ENCODE measurements at regions not wholly inside any gene's neighbourhood (a gene's known extent, or its start where the extent isn't known, plus 50 kb on each side); places are given as distances from the start of the nearest gene placed in this dataset.

DNA sequence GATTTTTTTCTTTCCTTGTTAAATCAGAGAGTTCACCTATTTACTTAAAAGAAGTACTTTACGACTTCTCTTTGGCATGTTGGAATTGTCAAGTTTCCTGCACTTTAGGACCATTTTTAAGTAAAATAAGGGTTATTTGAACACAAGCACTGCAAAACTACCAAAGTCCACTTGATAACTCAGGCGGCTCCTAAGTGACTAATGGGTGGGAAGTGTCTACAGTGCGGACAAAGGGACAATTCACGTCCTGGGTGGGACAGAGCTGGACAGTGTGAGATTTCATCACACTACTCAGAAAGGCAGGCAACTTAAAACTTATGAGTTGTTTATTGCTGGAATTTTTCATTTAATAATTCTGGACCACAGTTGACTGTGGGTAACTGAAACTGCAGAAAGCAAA, 590.2 kb upstream of the UBE2E2 start:
- Mint-ChIP-seq H3K36me3 (ENCODE audit: low read depth) (no peaks in the 10 kb centered on the region), H3K4me3 (no peak overlapping the region), H3K9me3 (no peaks in the 10 kb centered on the region), H3K27ac (no peak overlapping the region), H3K27me3 (ENCODE audit: low read depth, poor library complexity) (no peaks in the 10 kb centered on the region), H3K4me1 (peaks cover 6% of the 10 kb centered on the region)
- no peak for DNase-seq
- TF ChIP-seq, protein P1, sequence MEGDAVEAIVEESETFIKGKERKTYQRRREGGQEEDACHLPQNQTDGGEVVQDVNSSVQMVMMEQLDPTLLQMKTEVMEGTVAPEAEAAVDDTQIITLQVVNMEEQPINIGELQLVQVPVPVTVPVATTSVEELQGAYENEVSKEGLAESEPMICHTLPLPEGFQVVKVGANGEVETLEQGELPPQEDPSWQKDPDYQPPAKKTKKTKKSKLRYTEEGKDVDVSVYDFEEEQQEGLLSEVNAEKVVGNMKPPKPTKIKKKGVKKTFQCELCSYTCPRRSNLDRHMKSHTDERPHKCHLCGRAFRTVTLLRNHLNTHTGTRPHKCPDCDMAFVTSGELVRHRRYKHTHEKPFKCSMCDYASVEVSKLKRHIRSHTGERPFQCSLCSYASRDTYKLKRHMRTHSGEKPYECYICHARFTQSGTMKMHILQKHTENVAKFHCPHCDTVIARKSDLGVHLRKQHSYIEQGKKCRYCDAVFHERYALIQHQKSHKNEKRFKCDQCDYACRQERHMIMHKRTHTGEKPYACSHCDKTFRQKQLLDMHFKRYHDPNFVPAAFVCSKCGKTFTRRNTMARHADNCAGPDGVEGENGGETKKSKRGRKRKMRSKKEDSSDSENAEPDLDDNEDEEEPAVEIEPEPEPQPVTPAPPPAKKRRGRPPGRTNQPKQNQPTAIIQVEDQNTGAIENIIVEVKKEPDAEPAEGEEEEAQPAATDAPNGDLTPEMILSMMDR (IDR thresholded peaks at IDR 0.05): no peak

GRCh38 chr3:22615790-22616189, 587.3 kb upstream of the UBE2E2 start:
- Mint-ChIP-seq H3K36me3 (ENCODE audit: low read depth) (no peaks in the 10 kb centered on the region), H3K27ac (no peak overlapping the region), H3K27me3 (ENCODE audit: low read depth, poor library complexity) (peaks cover 4% of the 10 kb centered on the region), H3K4me3 (no peak overlapping the region), H3K9me3 (no peaks in the 10 kb centered on the region), H3K4me1 (peaks cover 6% of the 10 kb centered on the region)
- no peak for DNase-seq
- TF ChIP-seq, protein P1 (IDR thresholded peaks at IDR 0.05): no peak

DNA sequence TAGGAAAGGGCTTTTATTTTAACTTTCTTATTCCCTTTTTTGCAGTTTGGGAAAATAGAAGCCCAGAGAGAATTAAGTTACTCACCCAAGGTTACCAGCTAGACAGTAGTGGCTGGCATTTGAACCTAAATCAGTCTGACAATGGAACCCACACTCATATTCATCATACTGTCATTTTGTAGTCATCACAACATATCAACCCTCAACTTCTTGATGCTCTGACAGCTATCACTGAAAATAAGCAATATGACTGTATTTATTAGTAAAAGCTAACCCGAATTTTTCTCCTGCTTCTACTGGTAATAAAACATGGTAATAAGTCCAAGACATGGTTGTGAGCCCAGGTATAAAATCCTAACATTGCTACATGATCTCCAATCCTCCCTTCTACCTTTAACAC, 585.8 kb upstream of the UBE2E2 start:
- Mint-ChIP-seq H3K27ac (no peak overlapping the region), H3K4me1 (peaks cover 6% of the 10 kb centered on the region), H3K27me3 (ENCODE audit: low read depth, poor library complexity) (peaks cover 8% of the 10 kb centered on the region), H3K4me3 (no peak overlapping the region), H3K9me3 (no peaks in the 10 kb centered on the region), H3K36me3 (ENCODE audit: low read depth) (no peaks in the 10 kb centered on the region)
- no peak for DNase-seq
- TF ChIP-seq, protein P1 (IDR thresholded peaks at IDR 0.05): no peak

- Mint-ChIP-seq H3K4me1 (peaks cover 6% of the 10 kb centered on the region), H3K36me3 (ENCODE audit: low read depth) (no peaks in the 10 kb centered on the region), H3K9me3 (no peaks in the 10 kb centered on the region), H3K4me3 (no peak overlapping the region), H3K27ac (no peak overlapping the region), H3K27me3 (ENCODE audit: low read depth, poor library complexity) (peaks cover 8% of the 10 kb centered on the region)
- TF ChIP-seq, protein P1 (IDR thresholded peaks at IDR 0.05): no peak
- no peak for DNase-seq
Measured at GRCh38 chr3:22620498-22620897, 582.6 kb upstream of the UBE2E2 start.

DNA sequence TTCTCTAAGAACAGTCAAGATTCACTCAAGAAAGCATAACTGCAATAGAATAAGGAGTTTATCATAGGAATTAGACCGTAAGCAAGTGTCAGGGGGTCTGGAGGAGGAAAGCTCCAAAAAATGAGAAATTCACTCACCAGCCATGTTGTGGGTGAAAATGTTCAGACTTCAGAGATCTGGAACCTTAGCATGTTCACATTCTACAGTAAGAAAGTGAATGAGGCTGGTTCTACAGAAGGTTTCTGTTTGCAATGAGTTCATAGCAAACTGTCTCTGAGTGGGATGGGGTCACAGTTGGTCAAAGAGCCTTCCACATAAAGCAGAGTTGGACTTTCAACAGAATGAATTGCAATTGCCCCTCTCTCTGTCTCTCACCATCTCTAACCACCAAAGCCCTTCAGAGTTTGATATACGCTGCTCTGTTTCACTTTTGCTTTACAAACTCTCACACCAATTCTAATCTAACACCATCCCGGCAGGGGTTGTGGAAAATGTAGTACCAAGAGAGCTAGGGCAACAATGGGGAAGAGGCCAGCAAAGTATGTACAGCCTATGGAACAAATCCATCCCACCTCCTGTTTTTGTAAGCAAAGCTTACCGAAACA, 581.8 kb upstream of the UBE2E2 start:
- no peak for DNase-seq
- Mint-ChIP-seq H3K4me3 (no peak overlapping the region), H3K9me3 (no peaks in the 10 kb centered on the region), H3K4me1 (no peaks in the 10 kb centered on the region), H3K36me3 (ENCODE audit: low read depth) (no peaks in the 10 kb centered on the region), H3K27me3 (ENCODE audit: low read depth, poor library complexity) (peaks cover 11% of the 10 kb centered on the region), H3K27ac (no peak overlapping the region)
- TF ChIP-seq, protein P1 (IDR thresholded peaks at IDR 0.05): no peak

- H3K27me3 Mint-ChIP-seq (ENCODE audit: low read depth, poor library complexity): peaks cover 7% of the 10 kb centered on the region
- no peak overlapping the region for H3K4me3 Mint-ChIP-seq
- peaks cover 5% of the 10 kb centered on the region for H3K4me1 Mint-ChIP-seq
- H3K27ac Mint-ChIP-seq: peak overlapping the region; percentile 24
- no peaks in the 10 kb centered on the region for H3K36me3 Mint-ChIP-seq (ENCODE audit: low read depth)
- peaks cover 7% of the 10 kb centered on the region for H3K9me3 Mint-ChIP-seq
- peak; percentile 8 for DNase-seq
- TF ChIP-seq, protein P1 (IDR thresholded peaks at IDR 0.05): no peak
Measured at GRCh38 chr3:22627993-22628499, 575.1 kb upstream of the UBE2E2 start.

Measured in nephron progenitor cell (in vitro differentiated cells).